HG02943 (cell line): ENCODE measurements at regions not wholly inside any gene's neighbourhood (a gene's known extent, or its start where the extent isn't known, plus 50 kb on each side); places are given as distances from the start of the nearest gene placed in this dataset.
"Not testable (repeated sequence)": the region's sequence is repeated elsewhere in the genome, so short reads cannot be mapped to it uniquely, and the experiment has no call there.

Experiments used
- ATAC-seq: cut with Tn5 transposase; IDR thresholded peaks from one replicate; pipeline ENCODE4 v1.9.1; 2021; ENCODE audit warnings: mild to moderate bottlenecking, low read depth, moderate library complexity; ENCODE audit not compliant: unreplicated experiment

DNA sequence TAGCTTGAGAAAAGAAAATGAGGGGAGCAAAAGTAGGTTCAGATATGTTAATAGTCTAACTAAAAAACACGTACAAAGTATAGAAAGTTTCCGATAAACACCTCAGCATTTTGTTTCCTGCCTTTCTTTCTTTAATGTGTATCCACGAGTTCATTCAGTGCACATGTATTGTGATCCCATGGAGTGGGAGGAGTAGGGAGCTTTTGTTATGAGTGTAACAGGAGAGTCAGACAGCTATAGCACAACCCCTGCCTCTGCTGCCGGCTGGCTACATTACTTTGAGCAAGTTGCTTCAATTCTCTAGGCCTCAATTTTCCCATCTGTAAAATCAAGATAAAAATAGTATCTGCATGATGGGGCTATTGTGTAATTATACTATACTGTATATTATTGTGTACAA is 249.2 kb upstream of the FIGN start:
- no peak for ATAC-seq

DNA sequence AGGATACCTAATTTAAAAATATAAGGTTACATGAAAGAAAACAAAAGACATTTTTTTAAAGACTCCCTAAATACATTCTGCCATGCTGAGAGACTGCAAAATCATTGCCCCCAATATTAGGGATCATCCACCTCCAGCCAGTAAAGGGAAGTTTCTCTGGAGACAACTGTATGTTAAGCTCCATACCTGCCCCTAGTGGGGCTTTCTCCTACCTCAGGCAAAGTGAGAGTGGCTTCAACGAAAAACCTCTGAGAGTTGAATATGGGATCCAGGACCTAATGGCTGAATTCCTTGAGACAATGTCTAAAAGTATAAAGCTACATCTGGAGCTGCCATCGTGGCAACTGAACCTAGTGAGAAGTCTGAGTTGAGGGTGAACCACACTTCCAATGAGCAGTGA is 248.1 kb upstream of the FIGN start:
- no peak for ATAC-seq

DNA sequence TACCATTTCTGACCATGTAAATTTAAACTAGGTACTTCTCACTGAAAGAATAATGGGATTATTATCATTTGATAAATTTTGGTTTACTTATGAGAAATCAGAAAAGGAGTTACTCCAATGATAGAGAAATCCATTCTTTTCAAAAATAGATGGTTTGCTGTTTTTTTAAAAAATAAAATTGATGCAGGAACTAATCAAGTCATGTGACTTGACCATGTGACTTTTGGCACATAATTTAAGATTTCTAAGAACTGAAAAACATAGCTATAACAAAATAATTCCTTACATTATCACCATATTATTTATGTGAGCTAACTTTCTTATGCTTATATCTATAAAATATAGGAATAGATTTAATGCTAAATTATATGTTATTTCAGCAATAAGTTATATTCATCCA is 247.1 kb upstream of the FIGN start:
- no peak for ATAC-seq

DNA sequence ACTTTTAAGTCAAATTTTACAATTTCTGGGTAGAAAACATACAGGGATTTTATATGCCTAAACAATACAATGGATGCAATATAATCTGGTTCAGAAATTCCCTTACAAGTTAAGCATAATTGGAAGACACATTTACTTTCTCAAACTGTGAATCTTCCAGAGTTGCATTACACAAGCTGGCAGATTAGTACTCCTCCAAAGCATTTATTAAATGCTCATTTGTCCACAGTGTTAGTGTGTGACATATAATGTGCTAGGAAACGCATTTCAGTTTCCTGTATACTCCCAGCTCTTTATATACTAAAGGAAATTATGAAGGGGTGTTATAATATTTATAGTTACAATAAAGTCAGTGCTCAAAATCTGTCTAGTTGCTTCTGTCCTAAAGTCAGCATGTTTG is 239.0 kb upstream of the FIGN start:
- no peak for ATAC-seq

DNA sequence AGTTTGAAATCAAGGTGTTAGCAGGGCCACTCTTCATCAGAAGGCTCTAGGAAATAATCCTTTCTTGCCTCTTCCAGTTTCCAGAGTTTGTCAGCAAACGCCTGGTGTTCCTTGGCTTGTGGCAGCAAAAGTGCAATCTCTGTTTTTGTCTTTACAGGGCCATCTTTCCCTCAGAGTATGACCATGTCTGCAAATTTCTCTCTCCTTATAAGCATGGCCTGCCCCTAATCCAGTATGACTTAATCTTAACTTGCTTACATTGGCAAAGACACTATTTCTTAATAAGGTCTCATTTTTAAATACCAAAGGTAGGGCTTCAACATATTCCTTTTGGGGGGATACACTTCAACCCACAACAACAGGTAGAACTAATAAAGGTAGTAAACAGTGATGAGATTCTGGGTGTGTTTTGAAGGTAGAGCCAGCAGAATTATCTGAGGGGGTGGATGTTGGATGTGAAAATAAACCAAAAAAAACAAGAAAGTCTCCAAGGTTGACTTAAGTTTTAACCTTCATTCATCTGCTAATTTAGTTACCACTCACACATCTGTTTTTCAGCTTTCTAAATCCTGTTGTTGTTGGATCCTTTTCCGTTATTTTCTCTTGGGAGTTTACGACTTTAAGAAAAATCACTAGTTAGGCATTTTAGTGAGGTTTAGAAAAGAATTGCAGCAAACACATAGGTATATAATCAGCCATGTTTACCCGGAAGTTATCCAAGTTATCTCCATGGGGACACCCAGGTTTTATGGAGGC is 234.4 kb upstream of the FIGN start:
- no peak for ATAC-seq

DNA sequence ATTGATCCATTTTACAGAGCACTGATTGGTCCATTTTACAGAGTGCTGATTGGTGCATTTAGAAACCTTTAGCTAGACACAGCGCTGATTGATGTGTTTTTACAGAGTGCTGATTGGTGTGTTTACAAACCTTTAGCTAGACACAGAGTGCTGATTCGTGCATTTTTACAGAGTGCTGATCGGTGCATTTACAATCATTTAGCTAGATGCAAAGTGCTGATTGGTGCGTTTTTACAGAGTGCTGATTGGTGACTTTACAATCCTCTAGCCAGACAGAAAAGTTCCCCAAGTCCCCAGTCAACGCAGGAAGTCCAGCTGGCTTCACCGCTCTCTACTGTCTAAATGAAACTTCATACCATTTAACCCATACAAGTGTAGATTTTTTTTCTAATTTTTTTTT is 228.5 kb upstream of the FIGN start:
- not testable (repeated sequence) for ATAC-seq

DNA sequence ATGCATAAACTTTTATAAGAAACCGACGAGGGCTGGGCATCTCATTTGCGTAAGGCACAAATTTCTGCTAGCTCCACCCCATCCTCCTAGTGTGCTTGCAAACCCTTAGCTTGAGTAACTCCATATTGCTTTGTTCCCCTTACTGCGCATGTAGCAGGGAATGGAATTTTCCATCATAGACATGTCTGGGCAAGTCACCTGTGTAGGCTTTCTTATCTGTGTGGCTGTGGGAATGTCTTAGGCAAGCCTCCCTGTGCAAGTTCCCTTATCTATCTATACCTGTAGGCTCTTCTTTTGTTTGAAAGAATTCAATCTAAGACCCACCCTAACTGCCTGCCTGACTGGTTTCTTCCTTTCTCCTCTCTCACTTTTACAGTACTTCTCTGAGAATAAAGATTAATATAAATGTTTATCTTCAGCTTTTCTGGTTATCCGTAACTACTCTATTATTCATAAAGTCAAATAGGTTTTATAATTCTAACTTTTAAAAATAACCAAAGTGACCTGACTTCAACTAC is 217.6 kb upstream of the FIGN start:
- ATAC-seq = no peak

DNA sequence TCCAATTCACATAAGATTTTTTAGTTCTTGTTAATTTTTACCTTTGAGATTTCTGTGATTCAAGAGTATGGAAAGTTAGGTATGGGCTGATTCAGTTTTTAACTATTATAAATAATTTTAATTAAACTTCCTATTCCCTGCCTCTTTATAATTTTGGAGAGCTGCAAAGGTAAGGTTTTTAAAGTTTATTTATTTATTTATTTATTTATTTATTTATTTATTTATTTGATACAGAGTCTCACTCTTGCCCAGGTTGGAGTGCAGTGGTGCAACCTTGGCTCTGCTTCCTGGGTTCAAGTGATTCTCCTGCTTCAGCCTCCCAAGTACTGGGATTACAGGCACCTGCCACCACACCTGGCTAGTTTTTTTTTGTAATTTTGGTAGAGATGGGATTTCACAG is 215.5 kb upstream of the FIGN start:
- ATAC-seq = no peak

DNA sequence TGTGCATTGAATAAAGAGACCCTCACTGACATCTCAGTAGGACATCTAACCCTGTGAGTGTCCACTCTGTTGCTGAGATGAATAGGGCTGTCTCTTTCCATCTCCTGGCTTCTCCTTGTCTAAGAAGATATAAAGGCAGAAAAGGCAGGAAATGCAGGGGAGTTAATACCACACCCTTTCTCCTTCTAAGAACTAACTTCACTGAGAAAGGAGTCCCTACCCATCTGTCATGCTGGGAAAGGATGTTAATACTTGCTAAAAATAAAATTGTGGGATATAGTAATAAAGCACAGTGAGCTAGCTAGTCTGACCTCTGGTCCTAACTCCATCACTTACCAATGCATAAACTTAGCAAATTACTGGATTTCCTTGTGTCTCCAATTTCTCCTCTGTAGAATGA is 213.9 kb upstream of the FIGN start:
- ATAC-seq = no peak

DNA sequence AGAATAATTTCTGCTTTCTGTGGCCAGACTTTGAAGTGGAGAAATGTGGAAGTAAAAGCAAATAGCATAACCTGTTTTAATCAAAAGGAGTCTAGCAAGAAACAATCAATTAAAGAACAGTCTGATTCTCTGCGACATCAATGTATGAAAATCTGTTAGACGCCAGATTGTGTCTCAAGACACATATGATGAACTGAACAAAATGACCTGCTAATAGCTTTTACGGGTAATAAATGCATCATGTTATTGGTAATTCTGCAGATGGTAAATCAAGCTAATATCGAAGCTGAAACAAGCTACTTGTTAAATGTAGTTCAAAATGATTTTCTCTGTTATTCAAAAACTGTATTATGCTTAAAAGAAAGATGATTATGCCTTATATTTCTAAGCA is 208.5 kb upstream of the FIGN start:
- ATAC-seq = no peak

DNA sequence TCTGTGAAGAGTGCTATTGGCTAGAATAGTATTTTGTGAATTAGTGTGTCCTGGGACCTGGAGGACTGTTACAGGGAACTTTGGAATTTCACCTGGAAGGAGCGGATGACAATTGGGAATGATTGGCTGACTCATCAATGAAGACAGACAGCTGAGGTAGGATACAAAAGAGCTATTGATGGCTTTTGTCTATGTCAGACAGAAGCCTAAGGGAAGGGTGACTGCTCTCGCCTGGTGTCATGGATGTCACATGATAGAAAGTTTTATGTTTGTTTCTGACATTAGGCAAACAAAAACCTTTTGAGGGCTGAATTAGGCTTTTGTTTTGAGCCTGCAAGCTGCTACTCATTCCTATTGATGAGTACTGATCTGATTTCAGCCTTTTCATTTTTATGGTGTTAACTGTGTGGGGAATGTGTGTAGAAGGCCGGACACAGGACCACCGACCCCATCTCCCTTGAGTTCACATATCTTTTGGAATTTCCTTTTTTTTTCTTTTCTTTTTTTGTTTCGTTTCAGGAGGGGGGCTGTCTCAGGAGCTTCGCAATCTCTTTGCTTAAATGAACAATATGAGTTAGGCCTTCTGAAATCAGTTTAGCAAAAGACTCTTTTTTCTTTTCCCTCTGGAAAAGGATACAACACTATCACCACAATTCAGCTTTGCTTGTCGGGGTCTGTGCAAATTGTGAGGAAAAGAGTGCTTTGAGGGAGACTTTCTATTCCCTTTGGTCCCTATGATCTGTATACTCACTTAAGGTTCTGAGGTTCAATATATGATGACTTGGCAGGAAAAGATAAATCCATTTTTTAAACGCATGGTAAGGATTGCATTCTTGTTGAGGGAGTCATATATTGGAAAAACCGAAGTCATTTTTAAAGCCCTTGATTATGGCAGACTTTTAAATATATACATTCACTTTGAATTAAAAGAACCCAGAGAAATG is 207.9 kb upstream of the FIGN start:
- no peak for ATAC-seq

DNA sequence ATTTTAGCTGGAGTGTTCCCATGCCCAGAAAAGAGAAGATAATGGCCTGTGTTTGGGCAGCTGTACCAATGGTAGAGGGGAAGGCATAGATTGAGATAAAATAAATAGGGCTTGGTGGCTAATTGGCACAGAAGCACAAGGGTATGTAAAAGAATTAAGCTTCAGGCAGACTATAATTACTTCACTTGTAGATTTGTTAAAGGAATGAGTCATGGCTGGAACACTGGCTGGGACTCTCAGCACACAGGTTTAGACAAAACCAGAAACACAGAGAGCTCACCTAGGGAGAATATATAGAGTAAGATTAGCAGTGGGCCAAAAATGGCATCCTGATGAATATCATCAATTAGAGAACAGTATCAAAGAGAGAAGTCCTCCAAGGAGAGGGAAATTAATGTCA is 198.3 kb upstream of the FIGN start:
- no peak for ATAC-seq

DNA sequence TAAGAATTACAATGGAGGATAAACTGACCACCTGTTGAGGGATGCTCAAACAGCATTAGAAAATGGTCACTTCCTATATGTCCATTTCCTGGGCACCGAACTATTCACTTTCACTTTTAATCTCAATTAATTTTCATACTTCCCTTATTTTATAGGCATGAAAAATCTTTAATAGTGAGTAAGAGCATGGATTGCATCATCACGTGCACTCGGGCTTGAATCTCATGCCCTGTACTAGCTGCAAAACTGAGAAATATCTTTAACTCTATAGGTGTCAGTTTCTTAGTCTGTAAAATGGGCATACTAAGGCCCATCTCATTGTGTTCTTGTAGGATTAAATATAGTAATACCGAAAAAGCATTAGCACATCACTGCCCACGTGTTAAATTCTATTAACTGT is 183.9 kb upstream of the FIGN start:
- ATAC-seq = no peak

DNA sequence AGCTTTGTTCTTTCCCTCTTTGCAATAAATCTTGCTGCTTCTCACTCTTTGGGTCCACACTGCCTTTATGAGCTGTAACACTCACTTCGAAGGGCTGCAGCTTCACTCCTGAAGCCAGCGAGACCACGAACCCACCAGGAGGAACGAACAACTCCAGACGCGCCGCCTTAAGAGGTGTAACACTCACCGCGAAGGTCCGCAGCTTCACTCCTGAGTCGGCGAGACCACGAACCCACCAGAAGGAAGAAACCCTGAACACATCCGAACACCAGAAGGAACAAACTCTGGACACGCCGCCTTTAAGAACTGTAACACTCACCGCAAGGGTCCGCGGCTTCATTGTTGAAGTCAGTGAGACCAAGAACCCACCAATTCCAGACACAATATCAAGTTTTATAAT is 178.7 kb upstream of the FIGN start:
- not testable (repeated sequence) for ATAC-seq

DNA sequence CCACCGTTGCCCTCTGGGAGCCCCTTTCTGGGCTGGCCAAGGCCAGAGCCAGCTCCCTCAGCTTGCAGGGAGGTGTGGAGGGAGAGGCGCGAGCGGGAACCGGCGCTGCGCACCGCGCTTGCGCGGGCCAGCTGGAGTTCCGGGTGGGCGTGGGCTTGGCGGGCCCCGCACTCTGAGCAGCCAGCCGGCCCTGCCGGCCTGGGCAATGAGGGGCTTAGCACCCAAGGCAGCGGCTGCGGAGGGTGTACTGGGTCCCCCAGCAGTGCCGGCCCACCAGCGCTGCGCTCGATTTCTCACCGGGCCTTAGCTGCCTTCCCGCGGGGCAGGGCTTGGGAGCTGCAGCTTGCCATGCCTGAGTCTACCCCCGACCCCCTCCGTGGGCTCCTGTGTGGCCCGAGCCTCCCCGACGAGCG is 177.7 kb upstream of the FIGN start:
- not testable (repeated sequence) for ATAC-seq

DNA sequence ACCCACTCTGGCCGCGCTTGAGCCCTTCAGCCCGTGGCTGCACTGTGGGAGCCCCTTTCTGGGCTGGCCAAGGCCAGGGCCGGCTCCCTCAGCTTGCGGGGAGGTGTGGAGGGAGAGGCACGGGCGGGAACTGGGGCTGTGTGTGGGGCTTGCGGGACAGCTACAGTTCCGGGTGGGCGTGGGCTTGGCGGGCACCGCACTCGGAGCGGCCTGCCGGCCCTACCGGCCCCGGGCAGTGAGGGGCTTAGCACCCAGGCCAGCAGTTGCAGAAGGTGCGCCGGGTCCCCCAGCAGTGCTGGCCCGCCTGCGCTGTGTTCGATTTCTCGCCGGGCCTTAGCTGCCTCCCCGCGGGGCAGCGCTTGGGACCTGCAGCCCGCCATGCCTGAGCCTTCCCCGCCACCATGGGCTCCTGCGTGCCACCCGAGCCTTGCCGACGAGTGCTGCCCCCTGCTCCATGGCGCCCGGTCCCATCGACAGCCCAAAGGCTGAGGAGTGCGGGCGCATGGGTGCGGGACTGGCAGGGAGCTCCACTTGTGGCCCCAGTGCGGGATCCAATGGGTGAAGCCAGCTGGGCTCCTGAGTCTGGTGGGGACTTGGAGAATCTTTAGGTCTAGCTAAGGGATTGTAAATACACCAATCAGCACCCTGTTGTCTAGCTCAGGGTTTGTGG is 173.7 kb upstream of the FIGN start:
- no peak for ATAC-seq

DNA sequence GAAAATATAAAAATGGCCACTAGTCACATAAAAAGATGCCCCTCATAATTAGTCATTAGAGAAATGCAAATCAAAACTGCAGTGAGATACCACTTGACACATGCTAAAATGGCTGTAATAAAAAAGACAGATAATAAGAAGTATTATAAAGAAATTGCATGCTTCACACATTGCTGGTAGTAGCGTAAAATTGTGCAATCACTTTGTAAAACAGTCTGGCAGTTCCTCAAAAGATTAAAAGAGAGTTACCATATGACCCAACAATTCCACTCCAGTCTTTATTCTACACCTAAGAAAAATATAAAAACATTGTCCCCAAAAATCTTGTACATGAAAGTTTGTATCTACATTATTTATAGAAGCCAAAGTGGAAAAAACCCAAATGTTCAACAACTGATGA is 170.6 kb upstream of the FIGN start:
- ATAC-seq = no peak

DNA sequence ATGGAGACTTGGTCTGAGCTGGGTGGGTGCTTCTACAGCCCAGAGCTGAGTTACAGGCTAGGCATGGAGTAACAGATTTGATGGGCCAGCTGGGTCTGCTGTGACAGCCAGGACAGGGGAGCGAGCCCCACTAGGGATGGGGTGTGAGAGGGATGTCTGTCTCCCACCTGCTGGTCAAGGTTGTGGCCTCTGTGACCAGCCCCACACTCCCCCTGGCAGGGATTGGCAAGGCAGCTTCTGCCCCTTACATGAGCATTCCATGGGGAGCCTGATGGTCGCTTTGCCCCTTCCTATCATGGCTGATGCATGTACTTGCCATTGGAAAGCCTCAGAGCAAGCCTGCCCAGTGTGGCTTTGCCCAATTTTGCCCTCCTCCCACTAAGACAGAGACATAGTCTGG is 162.0 kb upstream of the FIGN start:
- no peak for ATAC-seq

DNA sequence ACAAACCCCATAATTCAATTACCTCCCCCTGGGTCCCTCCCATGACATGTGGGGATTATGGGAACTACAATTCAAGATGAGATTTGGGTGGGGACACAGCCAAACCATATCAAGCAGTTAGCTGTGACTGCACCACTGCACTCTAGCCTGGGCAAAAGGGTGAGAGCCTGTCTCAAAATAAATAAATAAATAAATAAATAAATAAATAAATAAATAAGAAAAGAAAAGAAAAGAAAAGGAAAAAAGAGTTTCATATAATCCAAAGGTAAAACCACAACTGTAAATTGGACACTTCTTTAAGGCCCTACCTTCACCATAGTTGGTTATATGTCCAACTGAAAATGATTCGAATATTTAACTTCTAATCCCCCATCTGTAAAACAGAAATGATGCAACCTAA is 157.6 kb upstream of the FIGN start:
- ATAC-seq = not testable (repeated sequence)

DNA sequence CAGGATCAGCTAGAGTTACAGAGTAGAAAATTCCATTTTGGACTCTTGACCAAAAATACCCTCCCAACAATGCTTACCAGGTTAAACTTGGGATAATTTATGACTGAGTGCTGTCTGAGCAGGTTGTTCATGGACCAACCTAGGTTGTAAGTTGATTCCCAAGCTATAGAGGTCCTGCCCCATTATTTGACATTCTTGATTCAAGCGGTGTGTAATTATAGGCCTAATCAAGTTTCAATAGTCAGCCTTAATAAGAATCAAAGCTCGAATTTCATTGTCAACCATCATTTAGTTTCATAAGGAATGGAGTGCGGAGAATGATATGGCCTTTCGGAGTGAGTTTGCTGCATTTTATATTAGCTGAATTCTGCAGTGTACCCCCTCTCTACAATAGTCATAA is 152.8 kb upstream of the FIGN start:
- ATAC-seq = no peak

DNA sequence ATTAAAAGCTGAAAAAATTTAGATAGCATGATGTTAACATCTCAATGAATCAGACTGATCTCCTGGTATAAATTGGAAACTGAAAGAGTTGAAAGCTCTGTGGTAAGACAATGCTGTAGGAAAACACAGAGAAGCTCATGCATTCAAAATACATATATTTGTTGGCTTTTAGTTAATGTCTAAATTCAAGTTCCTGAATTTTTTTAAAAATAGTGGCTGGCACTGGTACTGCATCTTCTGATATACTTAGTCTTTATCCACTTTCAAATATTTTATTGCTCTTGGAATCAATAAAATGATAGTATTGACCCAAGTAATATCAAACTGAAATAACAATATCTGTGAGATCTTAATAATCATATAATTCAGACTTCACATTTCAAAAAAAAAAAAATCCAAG is 151.4 kb upstream of the FIGN start:
- ATAC-seq = no peak
